ENCODE measurements at regions not wholly inside any gene's neighbourhood (a gene's known extent, or its start where the extent isn't known, plus 50 kb on each side); places are given as distances from the start of the nearest gene placed in this dataset.

- TF ChIP-seq ZNF416 (tag by site-specific recombination; IDR thresholded peaks at IDR 0.05) (no peak), MEIS1 (CRISPR knock-in tag; IDR thresholded peaks at IDR 0.05; ENCODE audit: borderline replicate concordance) (no peak), ZNF792 (tag by site-specific recombination; IDR thresholded peaks at IDR 0.05) (no peak), ZBTB1 (tag by site-specific recombination; IDR thresholded peaks at IDR 0.05) (no peak), ZNF354C (tag by site-specific recombination; IDR thresholded peaks at IDR 0.05; ENCODE audit: borderline replicate concordance, low read depth) (no peak), ZBTB8A (tag by site-specific recombination; IDR thresholded peaks at IDR 0.05) (no peak), BCL6B (tag by site-specific recombination; IDR thresholded peaks at IDR 0.05) (no peak), SCRT1 (tag by site-specific recombination; IDR thresholded peaks at IDR 0.05; ENCODE audit: borderline replicate concordance) (no peak), ZNF157 (tag by site-specific recombination; IDR thresholded peaks at IDR 0.05) (no peak), ZNF404 (tag by site-specific recombination; IDR thresholded peaks at IDR 0.05) (no peak), GLI2 (tag by site-specific recombination; IDR thresholded peaks at IDR 0.05; ENCODE audit: borderline replicate concordance, low read depth) (no peak), ZEB2 (tag by site-specific recombination; IDR thresholded peaks at IDR 0.05) (no peak), HOXD13 (CRISPR knock-in tag; IDR thresholded peaks at IDR 0.05; ENCODE audit: borderline replicate concordance) (no peak), ZNF350 (tag by site-specific recombination; IDR thresholded peaks at IDR 0.05) (no peak), ZNF791 (tag by site-specific recombination; IDR thresholded peaks at IDR 0.05) (no peak), ZNF660 (tag by site-specific recombination; IDR thresholded peaks at IDR 0.05) (no peak), ZNF16 (tag by site-specific recombination; IDR thresholded peaks at IDR 0.05; ENCODE audit: low read depth) (no peak), ZNF707 (tag by site-specific recombination; IDR thresholded peaks at IDR 0.05) (no peak)
- ChIA-PET CTCF (no interaction called here), POLR2A (no interaction called here)
- H3K27ac ChIP-seq (ENCODE audit: extremely low read depth, low read depth, low read length) = no peak overlapping the region
- no peaks in the 10 kb centered on the region for H3K4me1 ChIP-seq (ENCODE audit: control insufficient read depth, insufficient read depth, low read length)
- no peaks in the 10 kb centered on the region for H3K9me3 ChIP-seq (ENCODE audit: control insufficient read depth, insufficient read depth, low read depth, low read length)
- no peaks in the 10 kb centered on the region for H3K36me3 ChIP-seq (ENCODE audit: control insufficient read depth in 2 of 2, insufficient read depth in 1 of 2, low read length in 2 of 2)
- no peak overlapping the region for H3K4me3 ChIP-seq (ENCODE audit: low read depth, low read length)
Measured at GRCh38 chr4:14095831-14096230, 468.3 kb upstream of the BOD1L1 start.

- ChIA-PET POLR2A (no interaction called here), CTCF (no interaction called here)
- TF ChIP-seq ZNF202 (tag by site-specific recombination; IDR thresholded peaks at IDR 0.05; ENCODE audit: borderline replicate concordance) = no peak
- no peak for TF ChIP-seq ZNF658 (tag by site-specific recombination; IDR thresholded peaks at IDR 0.05)
- TF ChIP-seq KLF7 (tag by site-specific recombination; IDR thresholded peaks at IDR 0.05; ENCODE audit: borderline replicate concordance) = no peak
- no peak for TF ChIP-seq YY2 (tag by site-specific recombination; IDR thresholded peaks at IDR 0.05)
- TF ChIP-seq ZNF140 (tag by site-specific recombination; IDR thresholded peaks at IDR 0.05) = no peak
- no peak for TF ChIP-seq ZNF830 (tag by site-specific recombination; IDR thresholded peaks at IDR 0.05; ENCODE audit: low read depth)
- TF ChIP-seq KLF9 (tag by site-specific recombination; IDR thresholded peaks at IDR 0.05; ENCODE audit: low read depth) = no peak
- TF ChIP-seq BCL6B (tag by site-specific recombination; IDR thresholded peaks at IDR 0.05) = no peak
- no peak for TF ChIP-seq ZNF112 (tag by site-specific recombination; IDR thresholded peaks at IDR 0.05)
- Histone ChIP-seq H3K36me3 (ENCODE audit: control insufficient read depth in 2 of 2, insufficient read depth in 1 of 2, low read length in 2 of 2) (no peaks in the 10 kb centered on the region), H3K4me3 (ENCODE audit: low read depth, low read length) (no peak overlapping the region), H3K27ac (ENCODE audit: extremely low read depth, low read depth, low read length) (no peak overlapping the region), H3K9me3 (ENCODE audit: control insufficient read depth, insufficient read depth, low read depth, low read length) (no peaks in the 10 kb centered on the region), H3K4me1 (ENCODE audit: control insufficient read depth, insufficient read depth, low read length) (no peaks in the 10 kb centered on the region)
Measured at GRCh38 chr4:14096396-14096965, 469.0 kb upstream of the BOD1L1 start.

All from HEK293 (cell line).